Activated CD4-positive, alpha-beta T cell treated with anti-CD3 and anti-CD28 coated beads, Interleukin-2, Interleukin-4, amounts not matched to agents 100 ng/mL and 50 ng/mL, durations not matched to agents 16 hours and 8 hours (primary cell): ENCODE measurements at regions not wholly inside any gene's neighbourhood (a gene's known extent, or its start where the extent isn't known, plus 50 kb on each side); places are given as distances from the start of the nearest gene placed in this dataset.
"Not testable (repeated sequence)": the region's sequence is repeated elsewhere in the genome, so short reads cannot be mapped to it uniquely, and the experiment has no call there.

ENCODE experiments used
- DNase-seq: peaks from one replicate; pipeline ENCODE4 v3.0.0-alpha.2; 2020; ENCODE audit warnings: low spot score

GRCh38 chr16:63702981-63703590 lies 1418.8 kb downstream of the CDH11 start:
- DNase-seq = no peak

DNA sequence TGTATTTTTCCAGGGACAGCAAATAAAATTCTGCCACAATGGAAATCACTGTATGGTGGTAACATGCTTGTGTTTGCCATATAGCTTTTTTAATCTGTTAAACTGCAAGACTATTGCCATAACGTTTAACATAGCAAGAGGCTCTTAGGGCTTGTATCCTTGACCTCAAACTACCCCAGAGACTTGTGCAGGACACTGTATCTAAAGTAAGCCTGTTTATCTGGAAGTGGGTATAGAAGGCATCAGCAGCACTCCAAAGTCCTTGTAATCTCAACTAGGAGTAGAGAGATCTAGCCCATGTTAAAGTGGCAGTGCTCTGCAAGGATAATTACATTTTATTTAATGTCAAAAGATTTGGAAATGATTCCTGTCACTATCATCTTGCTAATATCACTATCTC lies 1424.1 kb downstream of the CDH11 start:
- no peak for DNase-seq

GRCh38 chr16:63695347-63695746 lies 1426.5 kb downstream of the CDH11 start:
- DNase-seq = no peak

- DNase-seq = no peak
Observed at GRCh38 chr16:63690961-63691360, 1430.9 kb downstream of the CDH11 start.

- no peak for DNase-seq
Observed at GRCh38 chr16:63690267-63690666, 1431.6 kb downstream of the CDH11 start.

GRCh38 chr16:63689068-63689467 lies 1432.8 kb downstream of the CDH11 start:
- DNase-seq = no peak

GRCh38 chr16:63684149-63685101 lies 1437.4 kb downstream of the CDH11 start:
- DNase-seq = no peak

GRCh38 chr16:63682844-63683243 lies 1439.0 kb downstream of the CDH11 start:
- DNase-seq = no peak

DNA sequence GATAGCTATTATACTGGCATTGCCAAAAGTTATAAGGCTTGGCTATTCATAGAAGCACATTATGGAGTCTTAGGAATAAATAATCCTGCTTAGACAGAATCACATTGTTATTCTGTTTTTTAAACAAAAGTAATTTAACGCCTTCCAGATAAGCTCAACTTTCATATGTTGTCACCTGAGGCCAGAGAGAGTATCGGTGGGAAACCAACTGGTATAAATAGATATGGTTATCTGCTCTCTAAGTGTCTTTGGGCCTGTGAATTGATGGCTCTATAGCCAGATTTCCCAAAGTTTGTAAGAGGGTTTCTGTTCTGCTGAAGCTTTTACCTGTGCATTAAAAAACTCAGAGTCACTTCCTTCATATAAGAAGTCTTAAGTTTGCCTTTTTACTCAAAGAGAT lies 1449.4 kb downstream of the CDH11 start:
- DNase-seq = no peak

- no peak for DNase-seq
Observed at GRCh38 chr16:63663155-63663554, 1458.7 kb downstream of the CDH11 start.

DNA sequence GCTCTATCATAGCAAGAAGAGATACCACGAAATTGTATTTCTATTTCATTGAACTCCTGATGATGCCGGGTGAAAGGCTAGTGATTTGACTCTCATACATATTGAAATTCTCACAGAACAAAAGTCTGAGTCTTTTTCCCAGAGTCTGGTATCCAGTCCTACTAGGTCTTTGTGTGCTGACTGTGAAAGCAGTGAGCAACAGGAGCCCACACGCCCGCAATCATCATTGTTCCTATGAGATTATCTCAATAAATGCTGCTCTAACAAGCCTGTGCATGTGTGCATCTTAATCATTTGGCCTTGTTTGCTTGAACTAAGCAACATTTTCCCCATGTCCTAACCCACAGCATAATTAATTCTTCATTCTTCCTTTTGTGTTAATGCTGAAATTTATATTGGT lies 1466.0 kb downstream of the CDH11 start:
- no peak for DNase-seq

DNA sequence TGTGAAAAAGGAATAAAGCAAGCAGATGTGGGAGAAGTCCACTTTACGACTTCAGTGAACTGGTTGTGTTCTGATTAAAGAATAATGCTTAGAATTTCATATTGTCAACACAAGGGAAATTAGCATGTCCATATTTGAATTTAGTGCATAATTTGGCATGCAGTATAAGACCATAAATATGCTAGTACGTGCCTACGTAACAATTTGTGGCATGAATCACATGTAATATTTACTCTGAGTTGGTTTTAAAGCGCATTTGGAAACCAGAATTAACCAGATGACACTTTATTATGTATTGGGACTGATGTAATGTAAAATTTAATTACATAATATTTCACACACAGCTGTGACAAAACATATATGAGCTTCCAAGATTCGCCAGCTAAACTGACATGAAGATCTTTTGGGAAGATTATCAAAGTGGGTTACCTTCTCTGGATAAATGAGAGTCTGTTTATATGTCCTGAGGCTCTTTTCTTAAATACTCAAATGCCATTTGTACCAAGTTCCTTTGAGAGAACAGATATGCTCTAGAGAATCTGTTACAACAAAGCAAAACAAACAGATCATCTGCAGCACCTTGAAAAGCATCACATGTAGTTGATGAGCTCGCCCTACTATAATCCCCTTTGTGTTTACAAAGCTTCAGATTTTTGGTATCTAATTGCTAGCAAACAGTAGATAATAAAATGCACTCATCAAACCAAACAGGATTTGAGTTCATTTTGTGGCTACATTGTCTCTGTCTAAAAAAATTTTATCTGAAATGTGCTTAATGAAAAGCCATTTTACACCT lies 1468.6 kb downstream of the CDH11 start:
- DNase-seq = no peak

- DNase-seq = no peak
Observed at GRCh38 chr16:63652091-63652490, 1469.8 kb downstream of the CDH11 start.

- no peak for DNase-seq
Observed at GRCh38 chr16:63650550-63650949, 1471.3 kb downstream of the CDH11 start.

- DNase-seq = not testable (repeated sequence)
Observed at GRCh38 chr16:63633706-63634445, 1488.0 kb downstream of the CDH11 start.

DNA sequence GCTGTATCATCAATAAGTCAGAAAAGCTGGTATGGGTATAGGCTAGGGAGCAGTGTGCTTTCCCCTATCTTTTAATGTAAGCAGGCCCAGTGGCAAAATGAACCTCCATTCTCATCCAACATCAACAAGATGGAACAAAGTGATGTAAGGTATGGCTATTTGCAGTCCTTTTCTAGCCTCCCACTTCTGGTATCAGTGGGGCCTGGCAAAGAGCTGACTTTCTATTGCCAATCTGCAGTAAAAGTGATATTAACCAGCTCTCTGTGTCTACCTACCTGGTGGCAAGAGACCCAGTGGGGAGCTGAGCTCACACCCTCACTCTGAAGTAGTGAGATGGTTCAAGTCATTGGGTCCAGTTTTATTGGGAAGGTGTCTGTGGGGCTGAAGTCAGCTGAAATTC lies 1492.6 kb downstream of the CDH11 start:
- DNase-seq = no peak

DNA sequence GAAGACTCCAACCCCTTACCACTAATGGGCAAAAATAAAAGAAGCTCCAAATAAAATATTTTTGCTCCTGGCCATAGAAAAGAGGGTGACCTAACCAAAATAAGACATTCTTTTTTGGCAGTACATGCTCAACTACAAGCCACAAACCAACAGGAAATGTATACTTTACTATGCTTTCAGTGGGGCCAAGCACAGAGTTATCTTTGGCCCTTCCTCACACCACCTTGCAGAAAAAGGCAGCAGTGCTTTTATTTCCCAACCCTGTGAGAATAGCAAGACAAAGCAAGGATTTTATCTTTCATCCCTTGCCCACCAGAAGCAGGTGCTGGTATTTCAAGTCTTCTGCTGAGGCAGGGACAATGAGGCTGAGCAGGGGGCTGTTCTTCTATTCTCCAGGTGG lies 1493.1 kb downstream of the CDH11 start:
- DNase-seq = no peak

DNA sequence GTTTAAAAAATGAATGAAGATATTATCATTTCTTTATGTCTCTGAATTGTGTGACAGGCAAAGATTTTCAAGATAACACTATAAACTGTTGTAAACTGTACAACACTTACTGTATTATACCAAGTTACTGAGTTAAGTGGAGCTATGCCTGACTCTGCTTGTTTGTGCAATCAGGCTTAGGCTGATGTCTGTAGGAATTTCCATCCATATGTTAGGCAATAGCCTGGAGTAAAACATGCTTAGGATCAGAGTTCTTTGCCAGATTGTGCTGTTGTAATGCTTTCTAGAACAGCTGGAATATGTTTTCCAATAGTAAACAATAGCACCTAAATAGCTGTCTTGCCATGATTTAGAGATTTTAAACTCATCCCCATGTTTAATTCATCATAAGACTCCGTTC lies 1496.7 kb downstream of the CDH11 start:
- DNase-seq = no peak

DNA sequence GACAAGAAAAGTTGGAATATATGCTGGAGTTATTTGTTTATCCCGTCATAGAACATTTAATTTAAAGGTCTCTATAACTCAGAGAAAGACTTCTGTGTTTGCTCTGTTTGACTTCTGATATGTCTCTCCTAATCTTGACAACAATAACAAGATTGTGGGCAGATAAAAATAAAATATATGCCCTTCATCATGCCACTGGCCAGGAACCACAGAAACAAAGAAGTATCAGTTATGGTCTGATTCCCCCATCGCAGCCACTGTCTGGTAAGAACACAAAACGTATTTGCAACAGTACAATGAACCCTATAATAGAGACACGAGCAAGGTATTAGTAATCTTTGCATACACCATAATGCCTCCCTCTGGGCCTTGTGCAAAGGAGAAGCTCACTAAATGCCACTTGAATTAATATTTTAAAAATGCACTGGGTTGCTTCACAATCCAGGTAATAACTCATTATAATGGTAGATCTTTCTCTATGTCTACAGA lies 1498.3 kb downstream of the CDH11 start:
- no peak for DNase-seq

GRCh38 chr16:63618896-63619485 lies 1502.9 kb downstream of the CDH11 start:
- DNase-seq = no peak

- no peak for DNase-seq
Observed at GRCh38 chr16:63617990-63618763, 1503.7 kb downstream of the CDH11 start.
